ENCODE measurements at regions not wholly inside any gene's neighbourhood (a gene's known extent, or its start where the extent isn't known, plus 50 kb on each side); places are given as distances from the start of the nearest gene placed in this dataset.
A peak's percentile ranks its signal among the peaks of the same experiment; 100 is the strongest.

GRCh38 chr1:112772781-112773180 is 57.6 kb upstream of the PPM1J start:
- Histone ChIP-seq H3K36me3 (ENCODE audit: control insufficient read depth, insufficient read depth, low read length) (no peaks in the 10 kb centered on the region), H3K4me3 (ENCODE audit: low read depth, low read length) (no peak overlapping the region), H3K27me3 (ENCODE audit: control insufficient read depth, insufficient read depth, low read length) (no peaks in the 10 kb centered on the region)
- DNase-seq (ENCODE audit: low read depth) (no peak), FAIRE-seq (no peak)
- no peak for TF ChIP-seq CTCF (IDR thresholded peaks at IDR 0.05; ENCODE audit: insufficient read depth, low read length, severe bottlenecking)

- Histone ChIP-seq H3K36me3 (ENCODE audit: control insufficient read depth, insufficient read depth, low read length) (no peaks in the 10 kb centered on the region), H3K4me3 (ENCODE audit: low read depth, low read length) (no peak overlapping the region), H3K27me3 (ENCODE audit: control insufficient read depth, insufficient read depth, low read length) (no peaks in the 10 kb centered on the region)
- TF ChIP-seq CTCF (IDR thresholded peaks at IDR 0.05; ENCODE audit: insufficient read depth, low read length, severe bottlenecking), result no peak
- FAIRE-seq (no peak), DNase-seq (ENCODE audit: low read depth) (no peak)
Observed at GRCh38 chr1:112770724-112771123, 55.6 kb upstream of the PPM1J start.

- Histone ChIP-seq H3K27me3 (ENCODE audit: control insufficient read depth, insufficient read depth, low read length) (no peaks in the 10 kb centered on the region), H3K4me3 (ENCODE audit: low read depth, low read length) (no peak overlapping the region), H3K36me3 (ENCODE audit: control insufficient read depth, insufficient read depth, low read length) (no peaks in the 10 kb centered on the region)
- no peak for FAIRE-seq
- TF ChIP-seq CTCF (IDR thresholded peaks at IDR 0.05; ENCODE audit: insufficient read depth, low read length, severe bottlenecking), result no peak
- peak; percentile 6 for DNase-seq (ENCODE audit: low read depth)
Observed at GRCh38 chr1:112769611-112770010, 54.5 kb upstream of the PPM1J start.

GRCh38 chr1:112767646-112768045 is 52.5 kb upstream of the PPM1J start:
- H3K36me3 ChIP-seq (ENCODE audit: control insufficient read depth, insufficient read depth, low read length), result no peaks in the 10 kb centered on the region
- TF ChIP-seq CTCF (IDR thresholded peaks at IDR 0.05; ENCODE audit: insufficient read depth, low read length, severe bottlenecking), result no peak
- no peak overlapping the region for H3K4me3 ChIP-seq (ENCODE audit: low read depth, low read length)
- no peaks in the 10 kb centered on the region for H3K27me3 ChIP-seq (ENCODE audit: control insufficient read depth, insufficient read depth, low read length)
- DNase-seq (ENCODE audit: low read depth) (no peak), FAIRE-seq (no peak)

All from bronchial epithelial cell (primary cell).